Activated CD8-positive, alpha-beta memory T cell treated with anti-CD3 and anti-CD28 coated beads, Interleukin-2, amount 50 U/mL, for 48 hours (primary cell): ENCODE measurements at regions not wholly inside any gene's neighbourhood (a gene's known extent, or its start where the extent isn't known, plus 50 kb on each side); places are given as distances from the start of the nearest gene placed in this dataset.

Experiments used
- DNase-seq: peaks from one replicate; pipeline ENCODE4 v3.0.0-alpha.2; 2020

DNA sequence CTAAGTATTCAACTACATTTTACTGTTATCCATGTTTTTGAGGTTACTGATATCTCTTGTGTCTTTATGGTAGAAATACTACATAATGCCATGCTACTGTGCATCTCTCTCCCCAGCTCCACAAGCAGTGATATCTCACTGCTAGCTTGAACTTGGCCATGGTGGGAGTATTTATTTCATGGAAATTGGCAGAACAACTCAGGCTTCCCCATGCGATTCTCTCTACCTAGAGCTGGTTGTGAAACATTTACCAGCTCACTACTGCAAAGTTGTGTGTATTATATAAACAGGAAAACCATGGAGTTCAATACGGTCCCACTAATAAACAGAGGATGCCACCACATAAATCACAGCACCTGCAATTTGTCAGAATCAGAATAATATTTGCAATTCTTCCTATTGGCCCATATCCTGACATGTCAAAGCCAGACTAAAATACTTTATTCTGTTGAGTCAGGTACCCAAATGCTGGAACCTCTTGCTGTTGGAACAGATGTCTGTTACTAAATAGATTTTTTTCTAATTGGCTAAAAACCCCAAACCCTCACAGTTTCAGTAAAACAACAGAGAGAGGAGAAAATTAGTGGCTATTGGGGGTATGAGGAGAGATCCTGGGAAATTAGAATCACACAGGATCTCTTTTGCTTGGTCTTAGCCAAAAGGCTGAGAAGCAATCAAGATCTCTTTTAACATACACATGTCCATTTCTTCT, 91.4 kb upstream of the SLC10A2 start:
- DNase-seq, result no peak

DNA sequence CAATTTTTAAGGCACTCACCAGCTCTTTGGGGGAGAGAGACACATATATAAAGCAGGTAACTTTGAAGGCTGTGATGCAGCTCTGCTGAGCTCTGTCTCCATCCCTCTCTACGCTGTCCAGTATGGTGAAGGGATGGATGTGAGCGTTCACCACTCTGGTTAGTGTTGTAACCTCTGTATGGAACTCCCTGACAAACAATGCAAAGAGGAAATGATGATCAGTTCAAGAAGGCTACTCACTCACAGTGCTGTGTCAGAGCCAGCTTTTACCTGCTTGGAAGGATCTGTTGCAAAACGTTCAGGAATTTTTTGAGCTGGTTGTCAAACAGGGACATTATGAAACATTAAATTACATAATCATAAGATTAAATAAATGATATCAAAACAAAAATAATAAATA, 90.8 kb upstream of the SLC10A2 start:
- no peak for DNase-seq

DNA sequence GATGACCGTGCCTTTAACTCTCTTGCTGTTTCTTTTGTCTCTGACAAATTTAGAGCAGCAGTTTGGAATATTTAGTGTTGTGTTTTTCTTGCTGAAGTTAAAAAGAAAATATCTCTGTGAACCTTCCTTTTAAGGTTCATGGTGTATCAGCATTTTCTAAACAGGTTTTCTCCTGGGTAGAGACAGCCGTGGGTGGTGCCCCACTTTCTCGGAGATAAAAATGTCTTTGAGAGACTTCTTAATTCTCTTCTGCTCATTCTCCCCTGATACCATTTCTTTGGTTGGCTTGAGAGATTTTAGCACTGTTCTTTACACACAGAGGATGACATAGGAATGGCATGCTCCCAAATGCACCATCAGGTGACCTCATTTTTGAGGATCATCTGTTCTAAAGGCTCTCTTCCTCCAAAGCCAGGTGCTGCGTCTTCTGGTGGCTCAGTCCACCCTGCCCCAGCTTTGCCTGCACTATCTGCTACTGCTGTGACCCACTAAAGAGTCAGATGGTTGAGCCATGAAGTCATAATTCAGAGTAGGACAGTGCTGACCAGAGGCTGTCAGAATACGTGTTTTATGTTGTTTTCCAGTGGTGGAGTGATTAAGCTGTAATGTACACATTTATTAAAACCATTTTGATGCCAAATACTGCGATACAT, 90.3 kb upstream of the SLC10A2 start:
- DNase-seq, result no peak

DNA sequence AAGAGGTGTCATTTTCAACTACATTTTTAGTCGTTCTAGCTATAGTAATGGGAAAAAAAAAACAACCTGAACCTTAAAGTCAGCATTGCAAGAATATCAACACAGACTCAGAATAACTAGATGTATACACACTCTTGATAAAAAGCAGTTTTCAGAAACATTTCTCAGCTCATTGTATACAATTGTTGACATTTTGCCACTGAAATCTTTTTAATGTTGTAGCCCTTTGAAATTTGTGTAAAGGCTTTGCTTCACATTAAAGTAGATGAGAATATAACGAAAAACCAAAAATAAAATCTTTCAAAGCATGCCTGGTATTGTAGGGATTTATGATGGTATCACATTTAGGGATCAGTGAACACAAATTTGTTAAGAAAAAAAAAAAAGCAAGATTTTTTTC, 87.2 kb upstream of the SLC10A2 start:
- no peak for DNase-seq

DNA sequence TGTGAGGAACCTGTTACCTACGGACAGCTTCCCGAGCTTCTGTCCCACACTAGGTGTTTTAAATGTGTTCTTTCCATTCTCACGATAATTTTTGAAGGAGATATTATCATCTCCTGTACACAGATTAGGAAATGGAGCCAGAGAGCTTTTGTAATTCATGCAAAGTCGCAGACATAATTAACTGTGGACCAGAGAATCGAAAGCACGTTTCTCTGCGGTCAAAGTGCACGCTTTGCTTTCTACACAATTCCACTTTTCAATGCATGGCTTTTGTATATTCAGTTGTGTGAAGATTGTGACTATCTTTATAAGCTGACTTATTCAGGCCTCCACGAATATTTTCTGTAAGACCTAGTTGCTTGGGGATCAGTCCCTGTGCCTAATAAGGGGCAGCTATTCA, 81.7 kb upstream of the SLC10A2 start:
- DNase-seq, result no peak

DNA sequence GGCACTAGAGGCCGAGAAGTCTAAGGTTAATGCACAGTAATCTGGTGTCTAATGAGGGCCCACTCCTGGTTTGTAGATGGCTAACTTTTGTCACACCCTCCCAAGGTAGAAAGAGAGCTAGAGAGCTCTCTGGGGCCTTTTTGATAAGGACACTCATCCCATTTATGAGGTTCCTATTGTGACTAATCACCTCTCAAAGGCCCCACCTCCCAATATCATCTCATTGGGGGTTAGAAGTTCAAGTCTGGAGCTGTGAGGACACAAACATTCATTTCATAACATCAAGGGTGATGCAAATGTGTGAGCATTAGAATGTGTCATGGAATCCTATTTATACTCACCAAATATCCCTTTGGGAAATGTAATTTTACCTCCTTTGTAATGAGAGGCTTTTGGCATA, 79.2 kb upstream of the SLC10A2 start:
- DNase-seq, result no peak

DNA sequence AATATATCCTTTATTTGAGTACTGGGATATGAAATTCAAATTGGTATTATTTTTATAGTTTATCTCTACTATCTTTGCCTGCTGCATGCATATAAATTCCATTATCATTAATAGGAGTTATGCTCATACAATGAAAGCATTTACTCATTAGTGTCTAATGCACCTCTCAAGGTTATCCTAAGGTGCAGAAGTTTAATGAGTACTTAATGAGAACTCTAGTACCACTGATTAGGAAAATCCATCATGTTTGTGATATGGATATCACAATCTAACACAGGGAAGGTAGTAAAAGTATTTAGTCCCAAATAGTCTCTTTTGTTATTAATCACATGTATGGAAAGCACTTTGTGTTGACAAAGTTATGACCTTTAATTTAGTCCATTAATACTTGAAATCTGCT, 77.2 kb upstream of the SLC10A2 start:
- DNase-seq, result no peak

DNA sequence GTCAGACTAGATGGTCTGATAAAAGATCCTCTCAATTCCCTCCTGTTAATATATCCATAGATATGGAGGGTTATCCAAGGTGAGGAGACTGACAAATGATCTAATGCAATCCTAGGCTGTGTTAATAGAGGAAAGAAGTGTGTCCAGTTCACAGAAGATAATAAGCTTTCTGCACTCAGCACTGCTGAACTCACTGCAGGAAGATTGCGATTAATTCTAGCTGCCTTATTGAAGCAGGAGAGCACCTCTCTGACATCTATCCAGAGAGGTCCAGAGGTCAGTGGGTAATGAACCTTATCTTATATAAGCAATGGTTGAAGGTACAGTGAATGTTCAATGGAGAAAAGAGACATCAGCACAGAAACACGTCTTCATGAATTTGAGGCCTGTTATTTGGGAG, 75.9 kb upstream of the SLC10A2 start:
- DNase-seq, result no peak

DNA sequence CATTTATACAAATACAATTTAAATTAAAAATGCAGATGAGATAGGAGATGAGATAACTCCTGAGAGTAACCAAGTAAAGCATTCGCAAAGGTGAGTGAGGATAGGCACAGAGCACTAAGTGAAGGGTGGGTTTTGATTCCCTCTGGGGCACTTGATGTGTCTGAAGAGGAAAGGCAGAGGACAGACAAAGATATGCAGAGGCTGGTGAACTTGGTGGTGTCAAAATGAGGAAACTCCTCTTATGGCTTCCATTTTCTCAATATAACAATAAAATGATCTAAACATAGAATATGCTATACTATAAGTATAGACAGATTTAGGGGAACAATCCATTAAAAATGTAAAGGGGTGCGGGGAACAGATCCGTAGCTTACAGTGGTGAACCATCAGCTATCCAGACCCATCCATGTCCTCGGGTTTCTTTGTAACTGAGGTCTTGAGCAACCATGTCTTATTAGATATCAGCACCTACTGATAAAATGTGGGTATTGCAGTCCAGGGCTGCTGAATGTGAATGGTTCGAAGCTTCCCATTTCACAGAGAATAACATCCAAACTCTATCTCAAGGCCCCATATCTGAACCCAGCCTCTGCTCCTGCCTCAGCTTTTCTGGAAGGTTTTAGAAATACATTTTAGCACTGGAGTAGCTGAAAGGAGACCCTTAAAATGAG, 73.9 kb upstream of the SLC10A2 start:
- DNase-seq, result no peak

DNA sequence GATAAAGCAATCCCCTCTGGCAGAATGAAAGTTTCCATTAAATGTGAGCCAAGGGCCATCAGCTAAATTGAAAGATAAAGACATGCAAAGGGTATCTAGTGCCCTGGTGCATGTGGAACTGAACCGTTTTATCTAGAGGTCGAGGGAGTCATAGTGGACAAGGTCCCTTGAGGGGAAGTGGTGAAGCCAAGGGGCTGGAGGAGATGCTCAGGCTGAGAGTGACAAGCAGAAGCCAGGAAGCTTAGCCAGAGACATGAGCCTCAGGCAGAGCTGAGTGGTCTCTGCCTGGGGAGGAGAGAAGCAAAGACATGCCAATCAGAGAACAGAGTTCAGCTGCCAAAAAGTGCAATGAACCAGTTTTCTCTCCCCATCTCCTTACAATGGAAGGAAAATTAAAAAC, 68.1 kb upstream of the SLC10A2 start:
- no peak for DNase-seq

DNA sequence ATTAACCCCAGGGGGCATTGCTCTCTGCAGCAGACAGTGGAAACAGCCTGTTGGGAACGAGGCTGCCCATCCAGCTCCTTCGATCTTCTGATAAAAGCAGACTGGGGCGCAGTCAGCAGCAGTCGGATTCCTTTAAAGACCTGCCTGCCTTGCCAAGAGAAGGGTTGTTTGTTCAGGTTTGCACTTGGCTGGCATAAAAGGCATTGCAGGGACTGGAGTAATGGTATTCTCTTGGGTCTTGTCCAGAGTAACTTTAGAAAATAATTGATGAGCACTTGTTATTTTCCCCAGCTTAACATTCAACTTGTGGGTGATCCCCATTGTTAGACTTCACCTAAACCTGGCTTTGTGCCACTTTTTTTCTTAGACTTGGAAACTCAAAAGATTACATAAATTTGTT, 67.3 kb upstream of the SLC10A2 start:
- no peak for DNase-seq

DNA sequence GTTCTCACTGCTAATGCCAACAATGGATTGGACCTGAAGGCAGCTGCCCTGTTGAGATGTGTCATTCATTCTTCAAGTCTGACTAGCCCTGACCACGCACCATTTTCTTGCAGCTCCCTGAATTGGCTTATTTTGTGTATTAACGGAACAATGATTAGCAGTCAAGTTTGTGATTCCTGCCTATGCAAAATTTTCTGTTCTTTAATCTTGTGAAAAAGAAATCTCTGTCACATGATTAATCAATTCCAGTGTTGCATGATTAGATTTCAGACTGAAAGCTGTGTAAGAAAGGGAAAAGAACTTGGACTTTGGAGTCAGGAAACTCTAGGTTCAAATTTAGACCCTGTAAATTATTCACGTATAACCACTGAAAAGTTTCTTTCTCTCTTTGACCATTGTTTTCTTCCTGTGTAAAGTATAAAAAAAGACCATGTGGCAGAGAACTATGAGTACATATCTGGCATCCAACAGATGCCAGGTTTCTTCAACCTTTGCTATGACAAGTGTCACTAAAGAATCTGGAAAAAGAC, 64.5 kb upstream of the SLC10A2 start:
- no peak for DNase-seq

DNA sequence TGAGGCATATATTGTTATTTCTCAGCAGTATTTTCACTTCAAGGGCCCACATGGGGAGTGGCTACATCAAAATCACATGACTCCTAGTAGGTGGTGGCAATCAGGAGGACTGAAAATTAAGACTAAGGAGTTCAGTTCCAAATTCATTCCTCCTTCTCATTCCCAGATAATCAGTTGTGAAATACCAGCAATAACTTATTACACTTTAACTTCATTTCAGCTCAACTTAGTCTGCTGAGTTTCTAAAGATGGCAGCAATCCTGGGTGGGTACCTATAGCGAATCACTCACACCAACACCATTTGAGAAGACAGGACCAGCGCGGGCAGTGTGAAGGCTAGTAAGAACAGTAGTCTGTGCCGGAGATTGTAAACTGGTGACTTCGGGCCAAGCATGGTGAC, 63.9 kb upstream of the SLC10A2 start:
- DNase-seq, result no peak
